Esophagus muscularis mucosa (tissue), 3 donors: ENCODE measurements at regions not wholly inside any gene's neighbourhood (a gene's known extent, or its start where the extent isn't known, plus 50 kb on each side); places are given as distances from the start of the nearest gene placed in this dataset.

ENCODE experiments used
- POLR2AphosphoS5 ChIP-seq, 2 donors: sonication (generic); formaldehyde crosslinking; IDR thresholded peaks; one replicate each; pipeline ENCODE4 v1.6.1; 2017; ENCODE audit warnings: antibody characterized with exemption in 2 of 2
- TF ChIP-seq, protein P1 (sequence below), 3 experiments: fragments of 200-600 bp in 2 of 3; fragments of 450-650 bp in 1 of 3; sonication (generic) in 2 of 3; IDR thresholded peaks; one replicate each; pipeline ENCODE4 v1.5.1; 2017 to 2019; ENCODE audit warnings: antibody characterized with exemption in 3 of 3, mild to moderate bottlenecking in 2 of 3, moderate library complexity in 1 of 3

GRCh38 chr6:168887621-168888020, 366.0 kb downstream of the THBS2 start:
- TF ChIP-seq, protein P1, sequence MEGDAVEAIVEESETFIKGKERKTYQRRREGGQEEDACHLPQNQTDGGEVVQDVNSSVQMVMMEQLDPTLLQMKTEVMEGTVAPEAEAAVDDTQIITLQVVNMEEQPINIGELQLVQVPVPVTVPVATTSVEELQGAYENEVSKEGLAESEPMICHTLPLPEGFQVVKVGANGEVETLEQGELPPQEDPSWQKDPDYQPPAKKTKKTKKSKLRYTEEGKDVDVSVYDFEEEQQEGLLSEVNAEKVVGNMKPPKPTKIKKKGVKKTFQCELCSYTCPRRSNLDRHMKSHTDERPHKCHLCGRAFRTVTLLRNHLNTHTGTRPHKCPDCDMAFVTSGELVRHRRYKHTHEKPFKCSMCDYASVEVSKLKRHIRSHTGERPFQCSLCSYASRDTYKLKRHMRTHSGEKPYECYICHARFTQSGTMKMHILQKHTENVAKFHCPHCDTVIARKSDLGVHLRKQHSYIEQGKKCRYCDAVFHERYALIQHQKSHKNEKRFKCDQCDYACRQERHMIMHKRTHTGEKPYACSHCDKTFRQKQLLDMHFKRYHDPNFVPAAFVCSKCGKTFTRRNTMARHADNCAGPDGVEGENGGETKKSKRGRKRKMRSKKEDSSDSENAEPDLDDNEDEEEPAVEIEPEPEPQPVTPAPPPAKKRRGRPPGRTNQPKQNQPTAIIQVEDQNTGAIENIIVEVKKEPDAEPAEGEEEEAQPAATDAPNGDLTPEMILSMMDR (IDR thresholded peaks at IDR 0.05), result no peak
- no peak for TF ChIP-seq POLR2AphosphoS5 (IDR thresholded peaks at IDR 0.05)
